K562 (cell line): ENCODE measurements at regions not wholly inside any gene's neighbourhood (a gene's known extent, or its start where the extent isn't known, plus 50 kb on each side); places are given as distances from the start of the nearest gene placed in this dataset.

Experiments
- ARID1B ChIP-seq: fragments of 450-650 bp; IDR thresholded peaks from 2 replicates; pipeline ENCODE4 v1.6.1; 2016; ENCODE audit warnings: antibody characterized with exemption, mild to moderate bottlenecking, inconsistent platforms
- FOXK2 ChIP-seq, 2 experiments: fragments of 450-650 bp; IDR thresholded peaks in 1 of 2; conservative IDR thresholded peaks in 1 of 2; 2 replicates each; pipeline ENCODE4 v1.6.1; 2016; ENCODE audit warnings: low read depth in 2 of 2, mild to moderate bottlenecking in 1 of 2
- FOXM1 ChIP-seq, 2 experiments: fragments of 450-650 bp in 1 of 2; sonication (generic) in 1 of 2; formaldehyde crosslinking in 1 of 2; IDR thresholded peaks; 2 replicates each; pipeline versions ENCODE4 v1.6.1 to v1.9.0; 2017 to 2022; ENCODE audit warnings: low read depth in 2 of 2, mild to moderate bottlenecking in 2 of 2, missing genetic modification reagents in 1 of 2, moderate library complexity in 1 of 2
- HDGF ChIP-seq: fragments of 450-650 bp; IDR thresholded peaks from 2 replicates; pipeline ENCODE4 v1.6.1; 2016
- HMGN3 ChIP-seq: IDR thresholded peaks from 2 replicates; pipeline ENCODE4 v1.6.1; 2011; ENCODE audit warnings: borderline replicate concordance, low read depth, mild to moderate bottlenecking, mixed read lengths, low read length; ENCODE audit not compliant: insufficient read length; ENCODE audit errors: extremely low read depth
- HNRNPH1 ChIP-seq: fragments of 200-400 bp; formaldehyde crosslinking; optimal IDR thresholded peaks from 2 replicates; pipeline ENCODE3; 2017; ENCODE audit warnings: low read depth, mild to moderate bottlenecking, low read length, moderate library complexity
- KDM4B ChIP-seq, 2 experiments: fragments of 450-650 bp in 1 of 2; sonication (generic) in 1 of 2; IDR thresholded peaks; 2 replicates each; pipeline ENCODE4 v1.6.1; 2016 to 2017; ENCODE audit warnings: borderline replicate concordance in 2 of 2, antibody characterized with exemption in 1 of 2, low read depth in 1 of 2, mild to moderate bottlenecking in 1 of 2
- LCOR ChIP-seq: sonication (generic); formaldehyde crosslinking; IDR thresholded peaks from 2 replicates; pipeline ENCODE4 v1.8.0; 2022; ENCODE audit warnings: mild to moderate bottlenecking, missing genetic modification reagents
- MBD2 ChIP-seq: sonication (generic); IDR thresholded peaks from 2 replicates; pipeline ENCODE4 v1.6.1; 2016; ENCODE audit warnings: low read depth, borderline replicate concordance
- MTA2 ChIP-seq: fragments of 450-650 bp; IDR thresholded peaks from 2 replicates; pipeline ENCODE4 v1.6.1; 2016; ENCODE audit warnings: low read depth
- NBN ChIP-seq: fragments of 450-650 bp; IDR thresholded peaks from 2 replicates; pipeline ENCODE4 v1.6.1; 2016; ENCODE audit warnings: low read depth, mild to moderate bottlenecking
- NR2C2 ChIP-seq, 2 experiments: fragments of 200-800 bp in 1 of 2; sonication (Bioruptor generic) in 1 of 2; sonication (generic) in 1 of 2; formaldehyde crosslinking in 1 of 2; IDR thresholded peaks; 2 replicates each; pipeline versions ENCODE4 v1.6.1 to v1.8.0; 2016 to 2022; ENCODE audit warnings: mild to moderate bottlenecking in 1 of 2, missing compliant biosample characterization in 1 of 2, missing genetic modification characterization in 1 of 2, missing genetic modification reagents in 1 of 2
- SMARCC2 ChIP-seq: fragments of 450-650 bp; IDR thresholded peaks from 2 replicates; pipeline ENCODE4 v1.6.1; 2017; ENCODE audit warnings: antibody characterized with exemption, moderate library complexity, mild to moderate bottlenecking, low read depth
- TAF9B ChIP-seq: fragments of 450-650 bp; IDR thresholded peaks from 2 replicates; pipeline ENCODE4 v1.6.1; 2018; ENCODE audit warnings: mild to moderate bottlenecking; ENCODE audit not compliant: partially characterized antibody
- TEAD4 ChIP-seq, 2 experiments: sonication (generic) in 1 of 2; formaldehyde crosslinking in 1 of 2; IDR thresholded peaks; 2 replicates each; pipeline versions ENCODE4 v1.6.1 to v1.8.0; 2012 to 2022; ENCODE audit warnings: borderline replicate concordance in 1 of 2, inconsistent platforms in 1 of 2, low read length in 1 of 2, mild to moderate bottlenecking in 1 of 2, missing genetic modification reagents in 1 of 2
- TRIM28 ChIP-seq: fragments of 450-650 bp; IDR thresholded peaks from 2 replicates; pipeline ENCODE4 v1.6.1; 2017
- ZMIZ1 ChIP-seq, 2 experiments: fragments of 150-350 bp in 1 of 2; IDR thresholded peaks; 2 replicates each; pipeline ENCODE4 v1.6.1; 2012 to 2016; ENCODE audit warnings: low read depth in 2 of 2, low read length in 2 of 2, mild to moderate bottlenecking in 1 of 2, moderate library complexity in 1 of 2
- ZNF696 ChIP-seq: fragments of 250-450 bp; sonication (Bioruptor Pico); conservative IDR thresholded peaks from 2 replicates; pipeline ENCODE4 v1.4.0; 2020; ENCODE audit warnings: mild to moderate bottlenecking, moderate library complexity
- TF ChIP-seq, protein P1 (sequence below): fragments of 250-450 bp; sonication (Bioruptor Pico); IDR thresholded peaks from 2 replicates; pipeline ENCODE4 v1.8.0; 2022; ENCODE audit warnings: moderate library complexity, mild to moderate bottlenecking, inconsistent platforms

- TF ChIP-seq FOXM1 (IDR thresholded peaks at IDR 0.05; ENCODE audit: low read depth) = peak; percentile 80
- TF ChIP-seq FOXM1 (CRISPR knock-in tag; IDR thresholded peaks at IDR 0.05; ENCODE audit: low read depth) = no peak
- 0 out of 2 replicates have a peak, but pooled peaks have one; percentile 13 for TF ChIP-seq NBN
- peak; percentile 72 for TF ChIP-seq MBD2
- TF ChIP-seq HMGN3 = peak; percentile 59
- TF ChIP-seq HNRNPH1 = no peak
- TF ChIP-seq TEAD4 (IDR thresholded peaks at IDR 0.05; ENCODE audit: low read length) = peak; percentile 96
- no peak for TF ChIP-seq TEAD4 (CRISPR knock-in tag; IDR thresholded peaks at IDR 0.05; ENCODE audit: borderline replicate concordance)
- no peak for TF ChIP-seq NR2C2 (CRISPR knock-in tag; IDR thresholded peaks at IDR 0.05)
- TF ChIP-seq NR2C2 (tag; IDR thresholded peaks at IDR 0.05) = peak; percentile 44; the same call in 1 of the 2 replicates
- no peak for TF ChIP-seq TAF9B
- TF ChIP-seq TRIM28 = peak; percentile 74; the same call in 1 of the 2 replicates
- peak; percentile 87 for TF ChIP-seq MTA2
- peak in 1 of 2 experiments; percentile 84; a peak in 2 of 4 replicates for TF ChIP-seq ZMIZ1 (IDR thresholded peaks at IDR 0.05; ENCODE audit: low read depth in 2 of 2, low read length in 2 of 2)
- TF ChIP-seq, protein P1, sequence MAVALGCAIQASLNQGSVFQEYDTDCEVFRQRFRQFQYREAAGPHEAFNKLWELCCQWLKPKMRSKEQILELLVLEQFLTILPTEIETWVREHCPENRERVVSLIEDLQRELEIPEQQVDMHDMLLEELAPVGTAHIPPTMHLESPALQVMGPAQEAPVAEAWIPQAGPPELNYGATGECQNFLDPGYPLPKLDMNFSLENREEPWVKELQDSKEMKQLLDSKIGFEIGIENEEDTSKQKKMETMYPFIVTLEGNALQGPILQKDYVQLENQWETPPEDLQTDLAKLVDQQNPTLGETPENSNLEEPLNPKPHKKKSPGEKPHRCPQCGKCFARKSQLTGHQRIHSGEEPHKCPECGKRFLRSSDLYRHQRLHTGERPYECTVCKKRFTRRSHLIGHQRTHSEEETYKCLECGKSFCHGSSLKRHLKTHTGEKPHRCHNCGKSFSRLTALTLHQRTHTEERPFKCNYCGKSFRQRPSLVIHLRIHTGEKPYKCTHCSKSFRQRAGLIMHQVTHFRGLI (CRISPR knock-in tag) = no peak
- TF ChIP-seq KDM4B (IDR thresholded peaks at IDR 0.05; ENCODE audit: borderline replicate concordance in 2 of 2, low read depth in 1 of 2) = 0 out of 4 replicates have a peak, but pooled peaks of 1 of the 2 experiments have one; percentile 31
- 0 out of 2 replicates have a peak, but pooled peaks have one; percentile 12 for TF ChIP-seq HDGF
- TF ChIP-seq ARID1B = peak; percentile 96
- TF ChIP-seq FOXK2 (conservative IDR thresholded peaks at IDR 0.05 in 1 of 2, IDR thresholded peaks at IDR 0.05 in 1 of 2; ENCODE audit: low read depth in 2 of 2) = peak; percentile 45 to 59; a peak in 1 of 4 replicates
- peak; percentile 83; the same call in 1 of the 2 replicates for TF ChIP-seq SMARCC2
- TF ChIP-seq ZNF696 (CRISPR knock-in tag) = no peak
- TF ChIP-seq LCOR (CRISPR knock-in tag) = peak; percentile 68; the same call in 1 of the 2 replicates
Measured at GRCh38 chr7:66539902-66540375, 88.7 kb upstream of the KCTD7 start (continued).
